HCT116 (cell line): ENCODE measurements at regions not wholly inside any gene's neighbourhood (a gene's known extent, or its start where the extent isn't known, plus 50 kb on each side); places are given as distances from the start of the nearest gene placed in this dataset.

Experiments used
- ATAC-seq: fragments of 200-7000 bp; cut with Tn5 transposase; 2 replicates; pipeline ENCODE4 v1.9.1; 2020; ENCODE audit warnings: mild to moderate bottlenecking, moderate library complexity
- BruUV-seq: library from RNA; stranded (reverse); fragments of 400-500 nt; replicated peaks from 2 replicates; lab custom pipeline; 2021; lab: Mats Ljungman, UMichigan
- CTCF ChIA-PET: fragments of 300-600 bp; sonication (Branson Sonifier 250); formaldehyde crosslinking; loops from one replicate; lab custom pipeline; 2021; ENCODE audit warnings: antibody characterized with exemption; lab: Charles Lee
- POLR2A ChIA-PET: fragments of 300-600, 350-600 bp; sonication (Branson Sonifier 250); formaldehyde crosslinking; loops from one replicate; lab custom pipeline; 2021; ENCODE audit warnings: antibody characterized with exemption; lab: Charles Lee
- RAD21 ChIA-PET, 2 experiments: fragments of 300-600 bp; sonication (Branson Sonifier 250); formaldehyde crosslinking; loops; one replicate each; lab custom pipeline; 2023; ENCODE audit warnings: low total read pairs in 2 of 2; ENCODE audit not compliant: uncharacterized antibody in 2 of 2, unreplicated experiment in 2 of 2, low non-redundant PET in 1 of 2; lab: Charles Lee
- DNase-seq: peaks from one replicate; pipeline ENCODE4 v3.0.0-alpha.2; 2010; ENCODE audit warnings: low read depth, low spot score
- H2AFZ ChIP-seq: fragments of 200-600 bp; shearing (Covaris generic), sonication (generic); 2 replicates; pipeline ENCODE4 v1.6.1; 2017; ENCODE audit warnings: low read depth, mixed run types, mixed read lengths, antibody characterized with exemption, low read length; ENCODE audit not compliant: poor library complexity, severe bottlenecking
- H3K27ac ChIP-seq: 2 replicates; pipeline ENCODE4 v1.5.1; 2012; ENCODE audit warnings: low read depth, low read length
- H3K27me3 ChIP-seq: fragments of 200-600 bp; sonication (generic); 2 replicates; pipeline ENCODE4 v1.6.1; 2016; ENCODE audit warnings: mixed run types, low read length, mixed read lengths; ENCODE audit not compliant: insufficient read depth
- H3K36me3 ChIP-seq, 2 experiments: fragments of 200-500 bp in 1 of 2; fragments of 200-600 bp in 1 of 2; sonication (Bioruptor generic) in 1 of 2; sonication (generic) in 1 of 2; 2 replicates each; pipeline versions ENCODE4 v1.5.1 to v1.6.1; 2014 to 2016; ENCODE audit warnings: low read length in 2 of 2, inconsistent platforms in 1 of 2, mixed read lengths in 1 of 2, mixed run types in 1 of 2; ENCODE audit not compliant: insufficient read depth in 2 of 2, control insufficient read depth in 1 of 2
- H3K4me1 ChIP-seq, 2 experiments: fragments of 200-600 bp in 1 of 2; sonication (generic) in 1 of 2; 2 replicates each; pipeline versions ENCODE4 v1.5.1 to v1.6.1; 2012 to 2017; ENCODE audit warnings: low read length in 2 of 2, inconsistent platforms in 1 of 2, mild to moderate bottlenecking in 1 of 2, mixed read lengths in 1 of 2, mixed run types in 1 of 2, moderate library complexity in 1 of 2; ENCODE audit not compliant: insufficient read depth in 2 of 2, control insufficient read depth in 1 of 2
- H3K4me2 ChIP-seq: fragments of 200-600 bp; sonication (generic); 2 replicates; pipeline ENCODE4 v1.6.1; 2017; ENCODE audit warnings: mixed run types, low read length, mixed read lengths
- H3K4me3 ChIP-seq, 2 experiments: fragments of 200-600 bp in 1 of 2; sonication (generic) in 1 of 2; replicated peaks in 1 of 2; 2 replicates each; pipeline ENCODE4 v1.5.1; 2011 to 2016; ENCODE audit warnings: low read length in 2 of 2, control low read depth in 1 of 2, low read depth in 1 of 2, mild to moderate bottlenecking in 1 of 2, mixed read lengths in 1 of 2, mixed run types in 1 of 2
- H3K79me2 ChIP-seq: fragments of 200-600 bp; sonication (generic); 2 replicates; pipeline ENCODE4 v1.6.1; 2017; ENCODE audit warnings: mild to moderate bottlenecking, mixed run types, low read length, moderate library complexity, mixed read lengths; ENCODE audit not compliant: insufficient read depth
- H3K9ac ChIP-seq: fragments of 200-600 bp; sonication (generic); 2 replicates; pipeline ENCODE4 v1.6.1; 2016; ENCODE audit warnings: low read length, mixed read lengths
- H3K9me2 ChIP-seq: fragments of 200-600 bp; sonication (generic), shearing (Covaris generic); 2 replicates; pipeline ENCODE4 v1.6.1; 2017; ENCODE audit warnings: mixed run types, mild to moderate bottlenecking, moderate library complexity; ENCODE audit not compliant: insufficient read depth
- H3K9me3 ChIP-seq, 2 experiments: fragments of 200-500 bp in 1 of 2; fragments of 200-600 bp in 1 of 2; sonication (Bioruptor generic) in 1 of 2; sonication (generic) in 1 of 2; 2 replicates each; pipeline ENCODE4 v1.6.1; 2014 to 2017; ENCODE audit warnings: low read length in 2 of 2, mixed read lengths in 2 of 2, inconsistent platforms in 1 of 2, low read depth in 1 of 2, mild to moderate bottlenecking in 1 of 2, mixed run types in 1 of 2, moderate library complexity in 1 of 2; ENCODE audit not compliant: control insufficient read depth in 1 of 2, insufficient read depth in 1 of 2
- H4K20me1 ChIP-seq: fragments of 200-600 bp; sonication (generic), shearing (Covaris generic); 2 replicates; pipeline ENCODE4 v1.6.1; 2017; ENCODE audit warnings: mixed run types, mild to moderate bottlenecking, moderate library complexity; ENCODE audit not compliant: insufficient read depth
- CBX3 ChIP-seq: IDR thresholded peaks from 2 replicates; pipeline ENCODE4 v1.6.1; 2012; ENCODE audit warnings: low read depth
- CEBPB ChIP-seq: IDR thresholded peaks from 2 replicates; pipeline ENCODE4 v1.6.1; 2012; ENCODE audit warnings: low read depth
- EGR1 ChIP-seq: IDR thresholded peaks from 2 replicates; pipeline ENCODE4 v1.6.1; 2012; ENCODE audit warnings: low read depth
- ELF1 ChIP-seq: IDR thresholded peaks from 2 replicates; pipeline ENCODE4 v1.6.1; 2012; ENCODE audit warnings: low read depth, borderline replicate concordance
- EZH2 ChIP-seq: fragments of 200-600 bp; sonication (generic); IDR thresholded peaks from 2 replicates; pipeline ENCODE4 v1.6.1; 2017; ENCODE audit warnings: antibody characterized with exemption, mixed run types
- EZH2phosphoT487 ChIP-seq: fragments of 200-600 bp; IDR thresholded peaks from 2 replicates; pipeline ENCODE4 v1.6.1; 2018; ENCODE audit warnings: antibody characterized with exemption, borderline replicate concordance
- JUND ChIP-seq: IDR thresholded peaks from 2 replicates; pipeline ENCODE4 v1.6.1; 2012
- POLR2A ChIP-seq: IDR thresholded peaks from 2 replicates; pipeline ENCODE4 v1.7.0; 2011; ENCODE audit warnings: borderline replicate concordance; ENCODE audit not compliant: insufficient read depth, insufficient read length; ENCODE audit errors: extremely low read depth
- POLR2AphosphoS5 ChIP-seq: IDR thresholded peaks from 2 replicates; pipeline ENCODE4 v1.6.1; 2011; ENCODE audit warnings: mild to moderate bottlenecking, low read depth, low read length, moderate library complexity
- SIN3A ChIP-seq: IDR thresholded peaks from 2 replicates; pipeline ENCODE4 v1.6.1; 2012; ENCODE audit warnings: low read depth
- SP1 ChIP-seq: IDR thresholded peaks from 2 replicates; pipeline ENCODE4 v1.6.1; 2012; ENCODE audit warnings: low read depth
- SRF ChIP-seq: IDR thresholded peaks from 2 replicates; pipeline ENCODE4 v1.6.1; 2012; ENCODE audit warnings: low read depth
- TCF7L2 ChIP-seq: IDR thresholded peaks from 2 replicates; pipeline ENCODE4 v1.7.0; 2011; ENCODE audit warnings: borderline replicate concordance, inconsistent platforms; ENCODE audit not compliant: insufficient read depth, insufficient read length; ENCODE audit errors: extremely low read depth
- YY1 ChIP-seq: IDR thresholded peaks from 2 replicates; pipeline ENCODE4 v1.6.1; 2011; ENCODE audit warnings: low read length, low read depth, moderate library complexity, mild to moderate bottlenecking; ENCODE audit not compliant: insufficient replicate concordance; ENCODE audit errors: extremely low read depth
- ZFX ChIP-seq: fragments of 450-650 bp; IDR thresholded peaks from 2 replicates; pipeline ENCODE4 v1.6.1; 2017
- ZNF274 ChIP-seq: fragments of 200-500 bp; sonication (Bioruptor generic); IDR thresholded peaks from 2 replicates; pipeline ENCODE4 v1.6.1; 2014; ENCODE audit warnings: mild to moderate bottlenecking, low read depth, low read length, inconsistent platforms
- intact Hi-C: fragments of 100-400 bp; cut with micrococcal nuclease; formaldehyde crosslinking; loops from 2 replicates; pipeline ENCODE4 v1.10.0; 2022
- TF ChIP-seq, protein P1 (sequence below): IDR thresholded peaks from 2 replicates; pipeline ENCODE4 v1.6.1; 2012
- TF ChIP-seq, protein P2 (sequence below): IDR thresholded peaks from 2 replicates; pipeline ENCODE4 v1.6.1; 2012; ENCODE audit warnings: low read depth
- TF ChIP-seq, protein P3 (sequence below), 3 experiments: fragments of 200-600 bp in 1 of 3; sonication (generic) in 1 of 3; IDR thresholded peaks in 2 of 3; conservative IDR thresholded peaks in 1 of 3; 2 replicates each; pipeline ENCODE4 v1.5.1; 2012 to 2017; ENCODE audit warnings: low read depth in 2 of 3, low read length in 2 of 3, antibody characterized with exemption in 1 of 3, borderline replicate concordance in 1 of 3, control low read depth in 1 of 3, mild to moderate bottlenecking in 1 of 3, mixed read lengths in 1 of 3, mixed run types in 1 of 3, moderate library complexity in 1 of 3; ENCODE audit not compliant: insufficient read depth in 1 of 3
- TF ChIP-seq, protein P4 (sequence below): IDR thresholded peaks from 2 replicates; pipeline ENCODE4 v1.6.1; 2012

DNA sequence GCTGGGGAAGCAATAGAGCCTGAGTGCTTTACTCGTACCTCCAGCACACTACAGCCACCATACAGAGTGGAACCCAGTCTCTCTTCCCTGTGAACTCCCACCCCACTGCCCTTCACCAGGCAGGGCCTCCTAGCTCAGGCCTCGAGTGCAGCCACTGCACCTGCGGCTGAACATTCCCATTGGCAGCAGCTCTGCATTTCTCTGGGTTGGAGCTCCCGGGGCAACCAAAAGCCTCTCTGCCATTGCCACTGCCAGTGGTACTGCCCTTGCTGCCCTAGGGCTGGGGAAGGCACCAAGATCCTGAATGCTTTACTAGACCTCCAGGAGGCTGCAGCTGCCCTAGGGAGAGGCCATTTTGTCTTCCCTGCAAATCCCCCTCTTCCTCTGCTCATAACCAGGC lies 266.8 kb downstream of the TDRD3 start:
- Histone ChIP-seq H3K36me3 (no peaks in the 10 kb centered on the region), H4K20me1 (no peaks in the 10 kb centered on the region), H3K4me1 (no peaks in the 10 kb centered on the region), H3K27me3 (no peaks in the 10 kb centered on the region), H3K79me2 (no peaks in the 10 kb centered on the region), H3K4me3 (no peak overlapping the region), H2AFZ (no peak overlapping the region), H3K27ac (no peak overlapping the region), H3K4me2 (no peak overlapping the region), H3K9ac (no peak overlapping the region), H3K9me3 (no peaks in the 10 kb centered on the region), H3K9me2 (no peaks in the 10 kb centered on the region)
- ATAC-seq (no peak), DNase-seq (no peak)
- intact Hi-C loops: no loop called here
- ChIA-PET CTCF (no interaction called here), RAD21 (no interaction called here), POLR2A (no interaction called here)
- TF ChIP-seq SP1 (no peak), SRF (no peak), EZH2 (no peak), EGR1 (no peak), CEBPB (no peak), JUND (no peak), TCF7L2 (no peak), CBX3 (no peak), POLR2A (no peak), SIN3A (no peak), ZNF274 (no peak), ELF1 (no peak), ZFX (no peak), POLR2AphosphoS5 (no peak), EZH2phosphoT487 (no peak), YY1 (no peak)
- TF ChIP-seq, protein P1, sequence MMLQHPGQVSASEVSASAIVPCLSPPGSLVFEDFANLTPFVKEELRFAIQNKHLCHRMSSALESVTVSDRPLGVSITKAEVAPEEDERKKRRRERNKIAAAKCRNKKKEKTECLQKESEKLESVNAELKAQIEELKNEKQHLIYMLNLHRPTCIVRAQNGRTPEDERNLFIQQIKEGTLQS: no peak
- TF ChIP-seq, protein P2, sequence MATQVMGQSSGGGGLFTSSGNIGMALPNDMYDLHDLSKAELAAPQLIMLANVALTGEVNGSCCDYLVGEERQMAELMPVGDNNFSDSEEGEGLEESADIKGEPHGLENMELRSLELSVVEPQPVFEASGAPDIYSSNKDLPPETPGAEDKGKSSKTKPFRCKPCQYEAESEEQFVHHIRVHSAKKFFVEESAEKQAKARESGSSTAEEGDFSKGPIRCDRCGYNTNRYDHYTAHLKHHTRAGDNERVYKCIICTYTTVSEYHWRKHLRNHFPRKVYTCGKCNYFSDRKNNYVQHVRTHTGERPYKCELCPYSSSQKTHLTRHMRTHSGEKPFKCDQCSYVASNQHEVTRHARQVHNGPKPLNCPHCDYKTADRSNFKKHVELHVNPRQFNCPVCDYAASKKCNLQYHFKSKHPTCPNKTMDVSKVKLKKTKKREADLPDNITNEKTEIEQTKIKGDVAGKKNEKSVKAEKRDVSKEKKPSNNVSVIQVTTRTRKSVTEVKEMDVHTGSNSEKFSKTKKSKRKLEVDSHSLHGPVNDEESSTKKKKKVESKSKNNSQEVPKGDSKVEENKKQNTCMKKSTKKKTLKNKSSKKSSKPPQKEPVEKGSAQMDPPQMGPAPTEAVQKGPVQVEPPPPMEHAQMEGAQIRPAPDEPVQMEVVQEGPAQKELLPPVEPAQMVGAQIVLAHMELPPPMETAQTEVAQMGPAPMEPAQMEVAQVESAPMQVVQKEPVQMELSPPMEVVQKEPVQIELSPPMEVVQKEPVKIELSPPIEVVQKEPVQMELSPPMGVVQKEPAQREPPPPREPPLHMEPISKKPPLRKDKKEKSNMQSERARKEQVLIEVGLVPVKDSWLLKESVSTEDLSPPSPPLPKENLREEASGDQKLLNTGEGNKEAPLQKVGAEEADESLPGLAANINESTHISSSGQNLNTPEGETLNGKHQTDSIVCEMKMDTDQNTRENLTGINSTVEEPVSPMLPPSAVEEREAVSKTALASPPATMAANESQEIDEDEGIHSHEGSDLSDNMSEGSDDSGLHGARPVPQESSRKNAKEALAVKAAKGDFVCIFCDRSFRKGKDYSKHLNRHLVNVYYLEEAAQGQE: no peak
- TF ChIP-seq, protein P3, sequence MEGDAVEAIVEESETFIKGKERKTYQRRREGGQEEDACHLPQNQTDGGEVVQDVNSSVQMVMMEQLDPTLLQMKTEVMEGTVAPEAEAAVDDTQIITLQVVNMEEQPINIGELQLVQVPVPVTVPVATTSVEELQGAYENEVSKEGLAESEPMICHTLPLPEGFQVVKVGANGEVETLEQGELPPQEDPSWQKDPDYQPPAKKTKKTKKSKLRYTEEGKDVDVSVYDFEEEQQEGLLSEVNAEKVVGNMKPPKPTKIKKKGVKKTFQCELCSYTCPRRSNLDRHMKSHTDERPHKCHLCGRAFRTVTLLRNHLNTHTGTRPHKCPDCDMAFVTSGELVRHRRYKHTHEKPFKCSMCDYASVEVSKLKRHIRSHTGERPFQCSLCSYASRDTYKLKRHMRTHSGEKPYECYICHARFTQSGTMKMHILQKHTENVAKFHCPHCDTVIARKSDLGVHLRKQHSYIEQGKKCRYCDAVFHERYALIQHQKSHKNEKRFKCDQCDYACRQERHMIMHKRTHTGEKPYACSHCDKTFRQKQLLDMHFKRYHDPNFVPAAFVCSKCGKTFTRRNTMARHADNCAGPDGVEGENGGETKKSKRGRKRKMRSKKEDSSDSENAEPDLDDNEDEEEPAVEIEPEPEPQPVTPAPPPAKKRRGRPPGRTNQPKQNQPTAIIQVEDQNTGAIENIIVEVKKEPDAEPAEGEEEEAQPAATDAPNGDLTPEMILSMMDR (IDR thresholded peaks at IDR 0.05 in 2 of 3, conservative IDR thresholded peaks at IDR 0.05 in 1 of 3; ENCODE audit: borderline replicate concordance in 1 of 3, insufficient read depth in 1 of 3, low read depth in 2 of 3, low read length in 2 of 3): no peak
- TF ChIP-seq, protein P4, sequence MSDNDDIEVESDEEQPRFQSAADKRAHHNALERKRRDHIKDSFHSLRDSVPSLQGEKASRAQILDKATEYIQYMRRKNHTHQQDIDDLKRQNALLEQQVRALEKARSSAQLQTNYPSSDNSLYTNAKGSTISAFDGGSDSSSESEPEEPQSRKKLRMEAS: no peak
- no TSS peak for BruUV-seq
